ENCODE measurements at regions not wholly inside any gene's neighbourhood (a gene's known extent, or its start where the extent isn't known, plus 50 kb on each side); places are given as distances from the start of the nearest gene placed in this dataset.

DNA sequence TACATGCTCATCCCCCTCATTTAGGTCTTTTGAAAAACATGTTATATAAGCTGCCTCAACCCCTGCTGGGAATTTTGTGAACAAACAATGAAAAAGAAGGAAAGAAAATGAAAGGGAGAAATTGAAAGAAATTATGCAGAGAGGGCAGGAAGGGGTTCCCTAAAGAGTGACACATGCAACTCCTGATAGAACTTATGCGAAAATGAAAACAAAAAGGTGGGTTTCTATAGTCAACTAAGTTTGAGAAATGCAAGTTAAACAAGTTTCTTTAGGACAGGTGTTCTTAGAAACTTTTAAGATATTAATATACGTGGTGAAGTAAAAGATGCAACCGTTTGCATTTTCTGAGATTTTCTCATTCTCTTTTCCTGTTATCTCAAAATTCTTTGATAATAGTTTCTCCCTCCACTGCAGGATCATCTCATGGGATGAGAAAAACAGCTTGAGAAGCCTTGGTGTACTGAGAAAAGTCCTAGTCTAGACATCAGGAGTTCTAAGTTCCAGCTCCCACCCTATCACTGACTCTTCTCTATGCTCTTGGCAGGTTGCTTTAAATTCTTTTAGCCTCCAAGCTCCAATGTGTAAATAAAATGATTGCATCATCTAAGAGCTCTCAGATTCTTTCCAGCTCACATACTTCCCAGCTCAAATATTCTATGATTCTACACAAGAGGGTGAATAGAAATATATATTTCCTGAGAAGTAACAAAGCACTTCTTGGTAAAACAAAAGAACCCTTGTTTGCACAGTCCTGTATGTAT, 109.2 kb downstream of the FAM76B start:
- no peak for DNase-seq (ENCODE audit: low read depth, low spot score)

DNA sequence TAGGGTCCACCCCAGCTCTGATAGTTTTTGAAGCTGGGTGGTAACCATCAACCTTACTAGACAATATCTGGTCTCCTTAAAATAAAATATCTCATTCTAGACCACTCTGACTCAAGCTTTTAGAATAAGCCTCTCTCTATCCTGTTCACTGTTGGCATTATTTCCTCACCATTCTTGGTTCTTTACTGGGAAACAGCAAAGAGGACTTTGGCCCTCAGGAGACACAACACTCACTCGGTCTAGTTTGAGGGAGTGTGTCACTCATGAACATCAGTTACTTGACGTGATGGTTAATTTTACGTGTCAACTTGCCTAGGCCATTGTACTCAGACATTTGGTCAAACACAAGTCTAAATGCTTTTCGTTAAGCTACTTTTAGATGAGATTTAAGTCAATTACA, 110.6 kb downstream of the FAM76B start:
- Histone ChIP-seq H3K27me3 (ENCODE audit: control insufficient read depth, insufficient read depth, low read length) (no peaks in the 10 kb centered on the region), H3K27ac (ENCODE audit: low read length) (no peak overlapping the region), H3K4me1 (ENCODE audit: control insufficient read depth, insufficient read depth, low read length) (no peaks in the 10 kb centered on the region), H3K36me3 (ENCODE audit: control insufficient read depth, insufficient read depth, low read length) (no peaks in the 10 kb centered on the region), H3K4me3 (ENCODE audit: low read depth in 2 of 2, low read length in 2 of 2) (no peak overlapping the region), H3K9me3 (ENCODE audit: control insufficient read depth, insufficient read depth, low read depth, low read length) (no peaks in the 10 kb centered on the region)
- ATAC-seq (no peak), DNase-seq (ENCODE audit: low read depth, low spot score) (no peak)
- BruUV-seq (replicated peaks) = no TSS peak
- ChIA-PET POLR2A (no interaction called here), CTCF (no interaction called here)
- intact Hi-C loops (cut with micrococcal nuclease; ENCODE audit: unreplicated experiment) (no loop called here), in situ Hi-C loops (cut with HindIII; ENCODE audit: low pct_unique_long_range_greater_than_20kb, low sequenced_read_pairs) (no loop called here)
- TF ChIP-seq, protein P1, sequence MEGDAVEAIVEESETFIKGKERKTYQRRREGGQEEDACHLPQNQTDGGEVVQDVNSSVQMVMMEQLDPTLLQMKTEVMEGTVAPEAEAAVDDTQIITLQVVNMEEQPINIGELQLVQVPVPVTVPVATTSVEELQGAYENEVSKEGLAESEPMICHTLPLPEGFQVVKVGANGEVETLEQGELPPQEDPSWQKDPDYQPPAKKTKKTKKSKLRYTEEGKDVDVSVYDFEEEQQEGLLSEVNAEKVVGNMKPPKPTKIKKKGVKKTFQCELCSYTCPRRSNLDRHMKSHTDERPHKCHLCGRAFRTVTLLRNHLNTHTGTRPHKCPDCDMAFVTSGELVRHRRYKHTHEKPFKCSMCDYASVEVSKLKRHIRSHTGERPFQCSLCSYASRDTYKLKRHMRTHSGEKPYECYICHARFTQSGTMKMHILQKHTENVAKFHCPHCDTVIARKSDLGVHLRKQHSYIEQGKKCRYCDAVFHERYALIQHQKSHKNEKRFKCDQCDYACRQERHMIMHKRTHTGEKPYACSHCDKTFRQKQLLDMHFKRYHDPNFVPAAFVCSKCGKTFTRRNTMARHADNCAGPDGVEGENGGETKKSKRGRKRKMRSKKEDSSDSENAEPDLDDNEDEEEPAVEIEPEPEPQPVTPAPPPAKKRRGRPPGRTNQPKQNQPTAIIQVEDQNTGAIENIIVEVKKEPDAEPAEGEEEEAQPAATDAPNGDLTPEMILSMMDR (IDR thresholded peaks at IDR 0.05) = no peak
- TF ChIP-seq SIN3A (IDR thresholded peaks at IDR 0.05; ENCODE audit: borderline replicate concordance, insufficient read depth, low read depth, low read length) (no peak), TCF7L2 (IDR thresholded peaks at IDR 0.05; ENCODE audit: low read depth, low read length) (no peak), POLR2AphosphoS5 (IDR thresholded peaks at IDR 0.05; ENCODE audit: low read depth, low read length) (no peak)

More for the DNA sequence above, 109.2 kb downstream of the FAM76B start:
- in situ Hi-C loops (cut with HindIII; ENCODE audit: low pct_unique_long_range_greater_than_20kb, low sequenced_read_pairs) = no loop called here
- ATAC-seq = no peak
- H3K4me3 ChIP-seq (ENCODE audit: low read depth in 2 of 2, low read length in 2 of 2) = no peak overlapping the region
- no peaks in the 10 kb centered on the region for H3K36me3 ChIP-seq (ENCODE audit: control insufficient read depth, insufficient read depth, low read length)
- ChIA-PET CTCF (no interaction called here), POLR2A (no interaction called here)
- H3K9me3 ChIP-seq (ENCODE audit: control insufficient read depth, insufficient read depth, low read depth, low read length) = no peaks in the 10 kb centered on the region
- BruUV-seq (replicated peaks) = no TSS peak
- intact Hi-C loops (cut with micrococcal nuclease; ENCODE audit: unreplicated experiment) = no loop called here
- TF ChIP-seq, protein P2, sequence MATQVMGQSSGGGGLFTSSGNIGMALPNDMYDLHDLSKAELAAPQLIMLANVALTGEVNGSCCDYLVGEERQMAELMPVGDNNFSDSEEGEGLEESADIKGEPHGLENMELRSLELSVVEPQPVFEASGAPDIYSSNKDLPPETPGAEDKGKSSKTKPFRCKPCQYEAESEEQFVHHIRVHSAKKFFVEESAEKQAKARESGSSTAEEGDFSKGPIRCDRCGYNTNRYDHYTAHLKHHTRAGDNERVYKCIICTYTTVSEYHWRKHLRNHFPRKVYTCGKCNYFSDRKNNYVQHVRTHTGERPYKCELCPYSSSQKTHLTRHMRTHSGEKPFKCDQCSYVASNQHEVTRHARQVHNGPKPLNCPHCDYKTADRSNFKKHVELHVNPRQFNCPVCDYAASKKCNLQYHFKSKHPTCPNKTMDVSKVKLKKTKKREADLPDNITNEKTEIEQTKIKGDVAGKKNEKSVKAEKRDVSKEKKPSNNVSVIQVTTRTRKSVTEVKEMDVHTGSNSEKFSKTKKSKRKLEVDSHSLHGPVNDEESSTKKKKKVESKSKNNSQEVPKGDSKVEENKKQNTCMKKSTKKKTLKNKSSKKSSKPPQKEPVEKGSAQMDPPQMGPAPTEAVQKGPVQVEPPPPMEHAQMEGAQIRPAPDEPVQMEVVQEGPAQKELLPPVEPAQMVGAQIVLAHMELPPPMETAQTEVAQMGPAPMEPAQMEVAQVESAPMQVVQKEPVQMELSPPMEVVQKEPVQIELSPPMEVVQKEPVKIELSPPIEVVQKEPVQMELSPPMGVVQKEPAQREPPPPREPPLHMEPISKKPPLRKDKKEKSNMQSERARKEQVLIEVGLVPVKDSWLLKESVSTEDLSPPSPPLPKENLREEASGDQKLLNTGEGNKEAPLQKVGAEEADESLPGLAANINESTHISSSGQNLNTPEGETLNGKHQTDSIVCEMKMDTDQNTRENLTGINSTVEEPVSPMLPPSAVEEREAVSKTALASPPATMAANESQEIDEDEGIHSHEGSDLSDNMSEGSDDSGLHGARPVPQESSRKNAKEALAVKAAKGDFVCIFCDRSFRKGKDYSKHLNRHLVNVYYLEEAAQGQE (IDR thresholded peaks at IDR 0.05; ENCODE audit: insufficient read depth in 1 of 2, low read depth in 2 of 2, low read length in 1 of 2) = no peak
- TF ChIP-seq SIN3A (IDR thresholded peaks at IDR 0.05; ENCODE audit: borderline replicate concordance, insufficient read depth, low read depth, low read length) (no peak), TCF7L2 (IDR thresholded peaks at IDR 0.05; ENCODE audit: low read depth, low read length) (no peak), POLR2AphosphoS5 (IDR thresholded peaks at IDR 0.05; ENCODE audit: low read depth, low read length) (no peak)
- TF ChIP-seq, protein P1 (IDR thresholded peaks at IDR 0.05) = no peak
- H3K27ac ChIP-seq (ENCODE audit: low read length) = no peak overlapping the region
- H3K4me1 ChIP-seq (ENCODE audit: control insufficient read depth, insufficient read depth, low read length) = no peaks in the 10 kb centered on the region
- no peaks in the 10 kb centered on the region for H3K27me3 ChIP-seq (ENCODE audit: control insufficient read depth, insufficient read depth, low read length)

Measured in Panc1 (cell line).